ENCODE measurements at regions not wholly inside any gene's neighbourhood (a gene's known extent, or its start where the extent isn't known, plus 50 kb on each side); places are given as distances from the start of the nearest gene placed in this dataset.

DNA sequence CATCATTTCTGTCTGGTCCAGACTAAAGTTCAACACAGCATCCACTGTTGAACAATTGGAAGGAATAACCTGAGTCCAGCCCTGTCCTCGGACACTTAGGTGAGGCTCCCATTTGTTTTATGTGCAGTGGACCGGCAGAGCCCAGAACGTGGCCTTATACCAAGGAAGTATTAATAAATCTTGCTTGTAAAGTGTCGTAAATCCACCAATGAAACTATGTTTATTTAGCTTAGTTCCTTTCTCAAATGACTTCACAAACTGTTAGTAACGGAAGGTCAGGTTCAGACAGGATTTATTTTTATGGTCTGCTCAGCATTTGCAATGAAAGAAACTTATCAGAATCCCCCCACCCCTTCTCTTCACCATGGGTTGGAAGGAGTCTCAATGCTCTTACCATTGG is 149.5 kb downstream of the PCSK1 start:
- no peak for DNase-seq (ENCODE audit: low read depth)

DNA sequence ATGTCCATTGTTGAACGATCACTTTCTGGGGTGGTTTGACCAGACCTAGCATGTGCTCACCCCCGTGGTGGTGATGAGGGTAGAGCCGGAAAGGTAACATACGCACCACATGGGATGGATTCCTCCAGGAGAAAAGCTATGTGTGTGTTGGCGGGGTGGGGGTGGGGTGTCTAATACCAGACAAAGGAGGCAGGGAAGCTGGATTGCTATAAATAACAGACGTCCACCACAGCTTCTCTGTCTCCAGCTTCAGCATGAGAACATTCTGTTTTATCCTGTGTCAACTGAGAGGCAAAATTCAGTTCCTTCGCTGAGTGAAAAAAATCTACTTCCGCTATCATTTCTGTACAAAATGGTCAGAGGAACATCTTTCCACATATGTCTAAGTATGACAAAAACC is 151.0 kb downstream of the PCSK1 start:
- no peak for DNase-seq (ENCODE audit: low read depth)

DNA sequence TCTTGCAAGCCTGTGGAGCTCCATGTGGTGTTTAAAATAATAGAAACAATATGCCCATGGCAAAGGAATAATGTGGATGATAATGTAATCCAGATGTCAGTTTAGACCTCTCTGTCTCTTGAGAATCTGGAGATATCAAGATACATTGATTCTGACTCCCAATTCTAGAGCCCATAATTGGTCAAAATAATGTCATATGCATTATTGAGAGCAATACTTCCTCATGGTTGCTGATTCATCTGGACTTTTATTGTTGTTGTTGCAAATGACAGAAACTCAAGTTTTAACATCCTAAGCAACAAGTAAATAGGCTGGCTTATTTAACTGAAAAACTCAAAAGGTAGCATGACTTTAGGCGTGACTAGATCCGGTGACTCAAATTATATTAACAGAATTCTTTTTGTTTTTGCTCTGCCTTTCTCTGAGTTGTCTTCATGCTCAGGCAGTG is 152.1 kb downstream of the PCSK1 start:
- peak; percentile 56 for DNase-seq (ENCODE audit: low read depth)

- peak; percentile 90 for DNase-seq (ENCODE audit: low read depth)
Observed at GRCh38 chr5:96279801-96280542, 153.1 kb downstream of the PCSK1 start.

DNA sequence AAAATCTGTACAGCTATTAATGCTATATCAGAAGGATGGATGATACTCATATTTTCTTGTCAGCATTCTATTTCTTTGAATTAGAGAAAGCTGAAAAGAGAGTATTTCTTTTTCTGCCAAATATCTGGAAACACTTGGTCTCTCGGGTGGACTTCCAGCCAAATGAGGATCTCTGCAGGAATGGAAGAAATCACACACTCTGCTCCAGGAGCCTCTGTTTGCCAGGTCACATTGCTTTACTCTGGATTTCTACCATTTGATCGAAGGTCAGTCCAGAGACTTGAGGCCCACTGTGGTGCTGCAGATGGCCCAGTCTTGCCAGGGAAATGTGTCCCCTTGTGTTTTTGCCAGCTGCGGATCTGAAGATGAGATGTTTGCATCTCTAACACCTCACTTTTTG is 154.1 kb downstream of the PCSK1 start:
- DNase-seq (ENCODE audit: low read depth): no peak

DNA sequence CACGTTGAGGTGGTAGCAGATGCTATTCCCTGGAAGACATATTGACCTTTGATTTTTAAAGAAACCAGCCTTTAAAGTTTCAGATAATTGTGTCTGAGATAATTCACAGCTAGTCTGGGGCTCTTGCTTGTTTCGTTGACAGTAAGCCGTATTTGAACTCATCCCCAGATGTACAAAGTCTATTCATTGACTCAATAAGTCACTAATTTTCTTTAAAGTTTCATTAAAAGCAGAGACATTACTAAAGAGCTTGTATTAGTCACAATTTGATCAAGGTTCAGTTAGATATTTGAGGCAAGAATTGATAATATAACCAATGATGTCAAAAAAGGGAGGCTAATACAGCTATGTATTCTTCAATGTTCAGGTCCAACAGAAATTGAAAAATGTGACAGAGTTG is 158.0 kb downstream of the PCSK1 start:
- no peak for DNase-seq (ENCODE audit: low read depth)

DNA sequence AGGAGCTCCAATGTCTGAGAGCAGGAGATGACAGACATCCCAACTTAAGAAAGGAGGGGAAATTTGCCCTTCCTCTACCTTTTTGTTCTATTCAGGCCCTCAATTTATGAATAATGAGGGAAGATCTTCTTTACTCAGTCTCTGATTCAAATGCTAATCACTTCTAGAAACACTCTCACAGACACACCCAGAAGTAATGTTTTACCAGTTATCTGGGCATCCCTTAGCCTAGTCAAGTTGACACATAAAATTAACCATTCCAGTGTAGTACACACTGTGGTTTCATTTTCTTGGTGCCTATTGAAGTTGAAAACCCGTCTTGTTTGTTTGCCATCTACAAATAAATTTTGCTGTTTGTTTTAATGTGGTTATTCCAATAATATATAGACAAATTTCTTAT is 167.6 kb downstream of the PCSK1 start:
- no peak for DNase-seq (ENCODE audit: low read depth)

DNA sequence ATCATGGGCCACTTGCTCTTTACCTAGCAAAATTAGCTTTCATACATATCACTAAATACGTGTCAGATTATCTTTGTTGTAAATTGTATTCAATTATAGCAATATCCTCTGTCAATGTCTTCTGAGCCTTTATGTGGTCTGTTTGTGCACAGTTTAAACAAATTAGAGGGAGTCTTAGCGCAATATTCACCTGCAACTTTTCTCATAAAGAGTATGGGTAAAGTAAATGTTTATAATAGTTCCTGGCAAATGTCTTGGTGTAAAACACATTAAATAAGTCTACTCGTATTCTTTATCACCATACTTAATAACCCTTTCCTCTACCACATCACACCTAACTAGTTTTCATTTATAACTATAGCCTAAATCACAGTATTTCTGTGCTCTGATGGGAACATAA is 169.0 kb downstream of the PCSK1 start:
- no peak for DNase-seq (ENCODE audit: low read depth)

DNA sequence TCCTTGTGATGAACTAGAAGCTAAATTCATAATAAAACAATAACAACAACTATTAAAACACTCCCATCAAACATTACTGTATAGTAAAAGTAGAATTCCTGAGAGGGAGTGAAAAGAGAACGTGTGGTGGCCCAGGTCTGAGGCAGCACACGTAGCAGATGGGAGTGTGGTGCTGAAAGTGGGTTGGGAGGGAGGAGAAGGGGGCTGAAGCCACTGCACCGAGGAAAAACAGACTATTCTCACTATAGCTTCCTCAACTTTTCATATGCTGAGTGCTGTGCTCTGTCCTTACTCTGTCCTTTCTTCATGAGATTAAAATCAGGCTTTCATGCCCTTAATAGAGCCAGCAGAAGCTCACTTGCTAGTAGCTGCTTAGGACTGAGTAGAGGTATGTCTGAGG is 170.9 kb downstream of the PCSK1 start:
- DNase-seq (ENCODE audit: low read depth): no peak

DNA sequence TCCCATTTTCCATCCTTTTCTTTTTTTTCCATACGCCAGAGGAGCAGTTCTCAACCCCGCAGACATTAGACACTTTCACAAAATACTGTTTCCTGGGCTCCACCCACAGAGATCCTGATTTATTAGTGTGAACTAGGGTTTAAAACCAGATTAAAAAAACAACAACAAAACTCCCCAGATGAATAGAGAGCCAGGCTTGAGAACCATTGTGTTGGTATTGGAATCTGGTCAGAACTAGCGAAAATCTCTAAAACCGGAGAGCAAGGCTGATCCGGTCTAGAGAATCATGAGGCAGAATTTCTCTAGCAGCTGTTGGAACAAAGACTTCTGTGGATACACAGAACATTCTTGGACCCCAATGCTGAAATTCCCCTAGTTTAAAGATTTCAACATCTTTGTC is 173.0 kb downstream of the PCSK1 start:
- no peak for DNase-seq (ENCODE audit: low read depth)

DNA sequence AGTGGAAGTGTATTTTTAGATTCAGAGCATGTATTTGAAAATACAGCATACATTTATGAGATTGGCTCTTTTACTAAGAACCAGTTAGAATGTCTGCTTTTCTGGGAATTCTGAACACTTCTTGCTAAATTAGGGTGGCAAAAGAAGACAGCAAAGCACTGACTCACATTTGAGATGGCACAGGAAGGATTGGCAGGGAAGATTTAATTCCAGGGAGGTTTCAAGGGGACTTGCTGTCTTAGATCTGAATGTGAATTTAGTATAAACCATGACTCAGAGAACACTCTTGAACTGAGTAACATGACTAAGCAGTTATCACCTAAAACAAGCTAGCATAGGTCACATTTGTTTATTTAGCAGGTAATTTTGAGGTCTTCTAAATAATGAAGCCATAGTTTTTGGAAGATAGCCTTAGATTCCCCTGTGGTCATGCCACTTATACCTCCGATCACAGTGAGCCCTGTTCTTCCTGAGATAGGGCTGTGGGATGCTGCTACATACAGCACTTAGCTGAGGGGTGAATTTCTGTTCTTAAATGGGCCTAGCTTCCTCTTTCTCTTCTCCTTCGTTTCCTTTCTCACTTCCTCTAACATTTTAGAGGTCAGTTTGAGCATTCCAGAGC is 173.8 kb downstream of the PCSK1 start:
- peak; percentile 84 for DNase-seq (ENCODE audit: low read depth)

GRCh38 chr5:96258692-96259091 is 174.4 kb downstream of the PCSK1 start:
- DNase-seq (ENCODE audit: low read depth): peak; percentile 47

- peak; percentile 96 for DNase-seq (ENCODE audit: low read depth)
Observed at GRCh38 chr5:96257904-96258303, 175.1 kb downstream of the PCSK1 start.

- DNase-seq (ENCODE audit: low read depth): peak; percentile 97
Observed at GRCh38 chr5:96256795-96257470, 176.1 kb downstream of the PCSK1 start.

DNA sequence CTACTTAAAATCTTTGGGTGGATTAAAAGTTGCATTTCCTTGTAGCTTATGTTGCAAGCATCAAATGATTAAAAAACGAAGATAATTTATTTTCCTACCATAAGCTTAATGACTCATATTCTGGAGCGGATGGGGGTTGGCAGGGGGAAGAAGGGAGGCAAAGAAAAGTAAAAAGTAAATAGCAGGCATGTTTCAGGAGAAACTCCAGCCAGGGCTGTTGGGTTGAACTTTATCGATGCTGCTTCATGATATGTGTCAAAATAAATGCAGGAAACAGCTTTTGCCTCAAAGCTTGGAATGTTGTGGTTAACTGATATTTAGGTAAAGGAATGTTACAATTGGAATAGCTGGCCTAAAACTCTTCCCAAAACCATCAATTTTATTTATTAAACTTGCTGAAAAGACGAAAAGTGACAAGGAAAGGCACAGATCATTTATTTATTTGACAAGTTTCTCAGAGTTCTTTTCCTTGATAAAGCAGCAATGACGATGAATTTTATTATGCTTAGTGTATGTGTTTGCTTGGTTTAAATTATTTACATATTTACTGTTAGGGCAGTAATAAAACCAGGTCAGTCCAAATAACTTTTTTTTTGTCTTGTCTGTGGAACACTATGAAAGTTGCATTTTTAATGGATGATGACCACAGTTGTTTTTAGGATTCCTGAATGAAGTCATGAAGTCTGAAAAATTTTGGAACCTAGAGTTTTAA is 177.9 kb downstream of the PCSK1 start:
- DNase-seq (ENCODE audit: low read depth): peak; percentile 88

DNA sequence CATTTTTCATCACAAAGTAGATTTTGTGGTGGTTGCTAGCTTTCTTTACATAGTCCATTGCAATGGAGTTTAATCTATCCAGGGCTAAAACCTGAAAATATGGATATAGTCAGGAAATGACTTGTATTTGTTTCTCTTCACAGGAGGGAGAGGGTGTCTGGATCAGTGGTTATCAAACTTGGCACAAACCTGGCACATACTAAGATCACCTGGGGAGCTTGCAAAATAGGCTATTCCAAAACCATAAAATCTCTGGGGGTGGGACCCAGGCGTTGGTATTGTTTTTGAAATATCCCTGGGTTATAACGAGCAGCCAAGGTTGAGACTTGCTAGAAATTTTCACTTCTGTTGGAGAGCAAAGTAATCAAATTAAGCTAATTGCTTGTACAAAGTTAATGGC is 179.9 kb downstream of the PCSK1 start:
- no peak for DNase-seq (ENCODE audit: low read depth)

GRCh38 chr5:96252596-96252995 is 180.5 kb downstream of the PCSK1 start:
- peak; percentile 64 for DNase-seq (ENCODE audit: low read depth)

DNA sequence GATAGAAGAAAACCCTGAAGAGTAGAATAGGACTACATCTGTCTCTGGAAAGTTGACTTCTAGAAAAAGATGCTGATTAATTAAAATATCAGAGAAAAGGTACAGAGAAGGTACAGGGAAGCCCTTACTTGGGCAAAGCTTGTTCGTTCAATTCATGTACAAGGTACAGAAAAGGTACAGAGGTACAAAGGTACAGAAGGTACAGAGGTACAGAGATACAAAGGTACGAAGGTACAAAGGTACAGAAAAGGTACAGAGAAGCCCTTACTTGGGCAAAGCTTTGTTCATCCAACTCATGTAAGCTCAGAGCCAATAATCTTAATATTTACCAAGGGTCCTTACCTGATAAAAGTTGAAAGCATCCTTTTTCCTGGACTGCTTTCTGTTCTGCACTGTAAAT is 182.3 kb downstream of the PCSK1 start:
- DNase-seq (ENCODE audit: low read depth): no peak

- no peak for DNase-seq (ENCODE audit: low read depth)
Observed at GRCh38 chr5:96248131-96248530, 184.9 kb downstream of the PCSK1 start.

GRCh38 chr5:96247708-96248107 is 185.3 kb downstream of the PCSK1 start:
- no peak for DNase-seq (ENCODE audit: low read depth)

GRCh38 chr5:96247097-96247701 is 185.8 kb downstream of the PCSK1 start:
- no peak for DNase-seq (ENCODE audit: low read depth)

Measured in ELR (cell line).